ENCODE measurements at regions not wholly inside any gene's neighbourhood (a gene's known extent, or its start where the extent isn't known, plus 50 kb on each side); places are given as distances from the start of the nearest gene placed in this dataset.

DNA sequence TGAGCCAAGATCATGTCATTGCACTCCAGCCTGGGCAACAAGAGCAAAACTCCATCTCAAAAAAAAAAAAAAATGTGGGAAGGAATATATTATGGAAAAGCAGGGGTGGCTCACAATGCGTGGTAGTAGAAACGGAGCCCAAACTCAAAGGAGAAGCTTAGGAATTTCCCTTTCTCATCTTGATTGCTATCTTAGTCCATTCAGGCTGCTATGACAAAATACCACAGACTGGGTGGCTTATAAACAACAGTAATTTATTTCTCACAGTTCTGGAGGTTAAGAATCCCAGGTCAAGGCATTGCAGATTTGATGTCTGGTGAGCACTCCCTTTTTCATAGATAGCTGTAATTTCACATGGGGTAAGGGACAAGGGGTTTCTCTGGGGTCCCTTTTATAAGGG is 153.8 kb upstream of the KRR1 start:
- TF ChIP-seq EGR1 (IDR thresholded peaks at IDR 0.05) (no peak), CEBPB (IDR thresholded peaks at IDR 0.05) (no peak), YY1 (IDR thresholded peaks at IDR 0.05; ENCODE audit: low read depth) (no peak), RAD21 (IDR thresholded peaks at IDR 0.05; ENCODE audit: low read depth) (no peak), FOXM1 (IDR thresholded peaks at IDR 0.05; ENCODE audit: borderline replicate concordance, low read depth) (no peak), TAF1 (IDR thresholded peaks at IDR 0.05; ENCODE audit: low read depth) (no peak), NFIC (IDR thresholded peaks at IDR 0.05) (no peak), ZBTB7A (IDR thresholded peaks at IDR 0.05; ENCODE audit: low read depth) (no peak), CREB1 (IDR thresholded peaks at IDR 0.05; ENCODE audit: low read depth) (no peak), TCF12 (IDR thresholded peaks at IDR 0.05; ENCODE audit: low read depth) (no peak), TEAD4 (IDR thresholded peaks at IDR 0.05) (no peak), EP300 (IDR thresholded peaks at IDR 0.05; ENCODE audit: borderline replicate concordance) (no peak)
- TF ChIP-seq, protein P1, sequence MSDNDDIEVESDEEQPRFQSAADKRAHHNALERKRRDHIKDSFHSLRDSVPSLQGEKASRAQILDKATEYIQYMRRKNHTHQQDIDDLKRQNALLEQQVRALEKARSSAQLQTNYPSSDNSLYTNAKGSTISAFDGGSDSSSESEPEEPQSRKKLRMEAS (IDR thresholded peaks at IDR 0.05): no peak
- TF ChIP-seq, protein P2, sequence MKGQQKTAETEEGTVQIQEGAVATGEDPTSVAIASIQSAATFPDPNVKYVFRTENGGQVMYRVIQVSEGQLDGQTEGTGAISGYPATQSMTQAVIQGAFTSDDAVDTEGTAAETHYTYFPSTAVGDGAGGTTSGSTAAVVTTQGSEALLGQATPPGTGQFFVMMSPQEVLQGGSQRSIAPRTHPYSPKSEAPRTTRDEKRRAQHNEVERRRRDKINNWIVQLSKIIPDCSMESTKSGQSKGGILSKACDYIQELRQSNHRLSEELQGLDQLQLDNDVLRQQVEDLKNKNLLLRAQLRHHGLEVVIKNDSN (IDR thresholded peaks at IDR 0.05): no peak
- TF ChIP-seq, protein P3, sequence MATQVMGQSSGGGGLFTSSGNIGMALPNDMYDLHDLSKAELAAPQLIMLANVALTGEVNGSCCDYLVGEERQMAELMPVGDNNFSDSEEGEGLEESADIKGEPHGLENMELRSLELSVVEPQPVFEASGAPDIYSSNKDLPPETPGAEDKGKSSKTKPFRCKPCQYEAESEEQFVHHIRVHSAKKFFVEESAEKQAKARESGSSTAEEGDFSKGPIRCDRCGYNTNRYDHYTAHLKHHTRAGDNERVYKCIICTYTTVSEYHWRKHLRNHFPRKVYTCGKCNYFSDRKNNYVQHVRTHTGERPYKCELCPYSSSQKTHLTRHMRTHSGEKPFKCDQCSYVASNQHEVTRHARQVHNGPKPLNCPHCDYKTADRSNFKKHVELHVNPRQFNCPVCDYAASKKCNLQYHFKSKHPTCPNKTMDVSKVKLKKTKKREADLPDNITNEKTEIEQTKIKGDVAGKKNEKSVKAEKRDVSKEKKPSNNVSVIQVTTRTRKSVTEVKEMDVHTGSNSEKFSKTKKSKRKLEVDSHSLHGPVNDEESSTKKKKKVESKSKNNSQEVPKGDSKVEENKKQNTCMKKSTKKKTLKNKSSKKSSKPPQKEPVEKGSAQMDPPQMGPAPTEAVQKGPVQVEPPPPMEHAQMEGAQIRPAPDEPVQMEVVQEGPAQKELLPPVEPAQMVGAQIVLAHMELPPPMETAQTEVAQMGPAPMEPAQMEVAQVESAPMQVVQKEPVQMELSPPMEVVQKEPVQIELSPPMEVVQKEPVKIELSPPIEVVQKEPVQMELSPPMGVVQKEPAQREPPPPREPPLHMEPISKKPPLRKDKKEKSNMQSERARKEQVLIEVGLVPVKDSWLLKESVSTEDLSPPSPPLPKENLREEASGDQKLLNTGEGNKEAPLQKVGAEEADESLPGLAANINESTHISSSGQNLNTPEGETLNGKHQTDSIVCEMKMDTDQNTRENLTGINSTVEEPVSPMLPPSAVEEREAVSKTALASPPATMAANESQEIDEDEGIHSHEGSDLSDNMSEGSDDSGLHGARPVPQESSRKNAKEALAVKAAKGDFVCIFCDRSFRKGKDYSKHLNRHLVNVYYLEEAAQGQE (IDR thresholded peaks at IDR 0.05; ENCODE audit: low read depth): no peak

DNA sequence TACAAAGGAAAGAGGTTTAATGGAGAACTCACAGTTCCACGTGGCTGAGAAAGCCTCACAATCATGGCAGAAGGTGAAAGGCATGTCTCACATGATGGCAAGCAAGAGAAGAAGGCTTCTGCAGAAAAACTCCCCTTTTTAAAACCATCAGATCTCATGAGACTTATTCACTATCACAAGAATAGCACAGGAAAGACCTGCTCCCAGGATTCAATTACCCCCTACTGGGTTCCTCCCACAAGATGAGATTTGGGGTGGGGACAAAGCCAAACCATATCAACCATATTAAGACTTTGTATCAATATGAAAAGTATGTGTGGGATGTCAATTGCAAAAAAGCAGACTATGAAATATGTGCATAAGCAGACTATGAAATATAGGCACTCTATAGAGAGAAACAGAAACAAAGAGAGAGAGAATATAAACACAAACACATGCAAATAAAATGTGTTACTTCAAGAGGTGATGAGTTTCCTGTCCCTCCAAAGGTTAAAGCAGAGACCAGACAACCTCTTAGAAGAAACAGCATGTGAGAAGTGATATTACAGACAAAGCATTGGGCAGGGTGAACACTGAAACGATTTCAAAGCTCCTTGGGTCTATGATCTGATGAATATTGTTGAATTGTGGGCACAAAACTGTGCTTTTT is 151.2 kb upstream of the KRR1 start:
- no peak for TF ChIP-seq FOXM1 (IDR thresholded peaks at IDR 0.05; ENCODE audit: borderline replicate concordance, low read depth)
- no peak for TF ChIP-seq YY1 (IDR thresholded peaks at IDR 0.05; ENCODE audit: low read depth)
- no peak for TF ChIP-seq EP300 (IDR thresholded peaks at IDR 0.05; ENCODE audit: borderline replicate concordance)
- TF ChIP-seq, protein P2 (IDR thresholded peaks at IDR 0.05): no peak
- no peak for TF ChIP-seq ZBTB7A (IDR thresholded peaks at IDR 0.05; ENCODE audit: low read depth)
- no peak for TF ChIP-seq RAD21 (IDR thresholded peaks at IDR 0.05; ENCODE audit: low read depth)
- TF ChIP-seq NFIC (IDR thresholded peaks at IDR 0.05): no peak
- TF ChIP-seq, protein P1 (IDR thresholded peaks at IDR 0.05): no peak
- no peak for TF ChIP-seq TCF12 (IDR thresholded peaks at IDR 0.05; ENCODE audit: low read depth)

DNA sequence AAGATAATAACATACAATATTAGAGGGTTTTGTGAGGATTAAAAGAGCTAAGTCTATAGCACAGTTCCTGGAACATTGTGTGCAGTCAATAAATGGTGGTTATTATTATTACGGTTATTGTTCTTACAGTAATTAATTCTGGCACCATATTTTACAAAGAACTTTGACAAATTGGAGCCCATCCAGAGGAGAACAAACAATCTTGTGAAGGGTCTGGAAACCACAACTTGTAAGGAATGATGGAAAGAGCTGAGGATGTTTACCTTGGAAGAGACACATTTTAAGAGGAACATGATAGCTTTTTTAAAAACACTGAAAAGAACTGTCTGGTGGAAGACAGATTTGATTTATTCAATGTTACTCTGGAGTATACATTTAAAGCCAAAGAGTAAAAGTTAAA is 150.5 kb upstream of the KRR1 start:
- no peak for TF ChIP-seq EGR1 (IDR thresholded peaks at IDR 0.05)
- TF ChIP-seq NFIC (IDR thresholded peaks at IDR 0.05): no peak

DNA sequence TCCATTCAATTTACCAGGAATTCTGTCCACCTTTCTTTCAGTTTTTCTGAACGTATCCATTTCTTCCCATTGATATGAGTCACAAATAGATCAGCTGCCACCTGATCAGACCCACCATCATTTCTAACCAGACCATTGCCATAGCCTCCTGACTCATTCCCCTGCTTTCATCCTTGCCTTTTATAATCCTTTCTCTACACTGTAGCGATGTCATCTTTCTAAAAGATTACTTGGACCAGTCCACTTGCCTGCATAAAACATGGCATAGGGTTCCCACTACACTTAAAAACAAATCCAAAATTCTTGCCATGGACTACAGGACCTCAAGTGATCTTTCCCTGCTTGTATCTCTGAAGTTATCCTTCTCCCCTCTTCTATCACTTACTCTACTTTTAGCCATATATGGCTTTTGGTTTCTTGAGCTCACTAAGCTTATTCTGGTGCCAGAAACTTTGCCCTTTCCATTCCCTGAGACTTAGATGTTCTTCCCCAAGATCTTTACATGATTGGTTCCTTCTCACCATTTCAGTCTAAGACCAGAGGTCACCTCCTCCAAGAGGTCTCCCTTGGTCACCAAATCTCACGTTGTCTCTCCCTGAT is 149.5 kb upstream of the KRR1 start:
- no peak for TF ChIP-seq TCF12 (IDR thresholded peaks at IDR 0.05; ENCODE audit: low read depth)
- TF ChIP-seq, protein P2 (IDR thresholded peaks at IDR 0.05): no peak

DNA sequence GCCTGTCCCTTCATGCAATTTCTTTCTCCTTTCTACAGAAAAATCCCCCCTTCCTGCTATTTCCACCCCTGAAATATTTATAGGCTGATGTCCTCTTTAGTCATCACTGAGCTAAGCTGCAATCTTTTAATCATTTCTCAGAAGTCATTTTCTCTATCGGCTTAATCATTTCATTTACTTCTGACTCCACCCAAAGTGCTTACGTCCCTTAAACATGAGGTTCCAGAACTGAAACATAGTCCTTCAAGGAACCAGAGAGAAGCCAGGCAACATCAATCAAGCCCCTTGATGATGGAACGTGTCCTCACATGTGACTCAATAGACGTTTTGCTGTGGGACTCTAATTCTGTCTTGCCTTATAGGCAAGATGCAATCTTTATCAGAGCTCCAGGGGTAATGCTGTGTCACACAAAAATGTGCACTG is 148.7 kb upstream of the KRR1 start:
- no peak for TF ChIP-seq EP300 (IDR thresholded peaks at IDR 0.05; ENCODE audit: borderline replicate concordance)
- TF ChIP-seq YY1 (IDR thresholded peaks at IDR 0.05; ENCODE audit: low read depth): no peak
- TF ChIP-seq TCF12 (IDR thresholded peaks at IDR 0.05; ENCODE audit: low read depth): no peak
- TF ChIP-seq FOXM1 (IDR thresholded peaks at IDR 0.05; ENCODE audit: borderline replicate concordance, low read depth): no peak
- TF ChIP-seq RAD21 (IDR thresholded peaks at IDR 0.05; ENCODE audit: low read depth): no peak
- no peak for TF ChIP-seq EGR1 (IDR thresholded peaks at IDR 0.05)

DNA sequence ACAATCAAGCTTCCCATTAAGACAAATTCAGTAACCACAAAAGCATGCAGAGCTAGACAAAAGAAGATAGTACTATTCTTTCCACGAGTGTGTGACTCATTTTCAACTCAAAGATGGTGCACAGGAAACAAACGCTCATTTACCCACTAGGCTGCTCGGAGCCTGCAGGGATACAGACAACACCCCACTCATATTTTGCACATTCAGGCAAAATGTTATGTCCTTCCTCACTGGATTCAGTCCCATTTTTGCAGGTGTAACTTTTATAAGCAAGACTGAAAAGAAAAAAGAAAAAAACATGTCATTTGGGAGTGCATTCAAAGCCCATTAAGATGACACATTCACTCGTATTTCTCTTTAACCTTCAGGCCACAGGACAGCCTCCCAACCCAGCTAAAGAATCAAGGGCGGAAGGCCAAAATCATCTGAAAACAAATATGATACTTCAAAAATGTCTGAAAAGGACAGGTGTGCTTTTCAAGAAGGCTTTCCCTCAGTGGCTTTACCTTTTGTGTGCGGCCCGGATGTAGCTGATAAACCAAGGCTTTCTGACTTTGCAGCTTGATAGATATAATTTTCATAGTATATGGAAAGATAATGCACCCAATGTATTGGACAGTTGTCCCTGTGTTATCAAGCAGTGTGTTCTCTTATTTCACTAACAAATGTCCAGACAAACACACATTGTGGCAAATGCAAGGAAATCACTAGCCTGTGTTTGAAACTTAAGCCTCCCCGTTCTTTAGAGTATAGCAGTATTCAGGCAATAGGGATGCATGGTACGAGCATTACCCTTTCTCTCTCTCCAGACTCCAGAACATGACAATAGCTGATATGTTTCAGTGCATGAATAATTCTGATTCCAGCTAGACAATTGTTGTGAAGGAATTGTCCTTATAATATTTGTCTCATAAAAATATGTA is 147.8 kb upstream of the KRR1 start:
- no peak for TF ChIP-seq EGR1 (IDR thresholded peaks at IDR 0.05)
- TF ChIP-seq, protein P1 (IDR thresholded peaks at IDR 0.05): no peak
- no peak for TF ChIP-seq FOXM1 (IDR thresholded peaks at IDR 0.05; ENCODE audit: borderline replicate concordance, low read depth)
- TF ChIP-seq ZBTB7A (IDR thresholded peaks at IDR 0.05; ENCODE audit: low read depth): no peak
- TF ChIP-seq, protein P2 (IDR thresholded peaks at IDR 0.05): no peak
- no peak for TF ChIP-seq TEAD4 (IDR thresholded peaks at IDR 0.05)
- no peak for TF ChIP-seq EP300 (IDR thresholded peaks at IDR 0.05; ENCODE audit: borderline replicate concordance)
- no peak for TF ChIP-seq NFIC (IDR thresholded peaks at IDR 0.05)
- no peak for TF ChIP-seq RAD21 (IDR thresholded peaks at IDR 0.05; ENCODE audit: low read depth)
- TF ChIP-seq TCF12 (IDR thresholded peaks at IDR 0.05; ENCODE audit: low read depth): no peak
- TF ChIP-seq, protein P3 (IDR thresholded peaks at IDR 0.05; ENCODE audit: low read depth): no peak
- TF ChIP-seq CEBPB (IDR thresholded peaks at IDR 0.05): no peak

Measured in Ishikawa (cell line).